HG02870 (cell line): ENCODE measurements at regions not wholly inside any gene's neighbourhood (a gene's known extent, or its start where the extent isn't known, plus 50 kb on each side); places are given as distances from the start of the nearest gene placed in this dataset.

Source experiments
- ATAC-seq: cut with Tn5 transposase; IDR thresholded peaks from one replicate; pipeline ENCODE4 v1.9.1; 2021; ENCODE audit warnings: mild to moderate bottlenecking, moderate library complexity; ENCODE audit not compliant: unreplicated experiment

- ATAC-seq: peak; percentile 66
These were observed 104.2 kb upstream of the PFN2 start for GRCh38 chr3:150074697-150075416.

DNA sequence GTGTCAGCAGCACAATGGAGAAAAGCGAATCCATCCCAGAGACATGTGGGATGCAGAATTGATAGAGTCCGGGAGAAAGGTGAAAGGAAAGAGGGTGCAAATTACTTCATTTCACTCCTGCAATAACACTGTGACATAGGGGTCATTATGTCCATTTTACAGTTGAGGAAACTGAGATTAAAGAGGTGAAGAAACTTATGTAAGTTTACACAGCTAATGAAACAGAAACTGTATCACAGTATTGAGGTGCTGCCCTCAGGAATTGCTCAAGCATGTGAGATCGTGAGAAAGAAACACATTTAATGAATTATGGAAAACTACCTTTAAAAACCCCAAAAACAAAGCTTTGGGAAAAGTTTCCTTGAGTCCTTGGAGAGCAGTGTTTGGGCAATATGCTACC, 103.6 kb upstream of the PFN2 start:
- ATAC-seq: peak; percentile 72

- ATAC-seq: no peak
These were observed 102.8 kb upstream of the PFN2 start for GRCh38 chr3:150073513-150073912.

- no peak for ATAC-seq
These were observed 102.3 kb upstream of the PFN2 start for GRCh38 chr3:150073031-150073430.

DNA sequence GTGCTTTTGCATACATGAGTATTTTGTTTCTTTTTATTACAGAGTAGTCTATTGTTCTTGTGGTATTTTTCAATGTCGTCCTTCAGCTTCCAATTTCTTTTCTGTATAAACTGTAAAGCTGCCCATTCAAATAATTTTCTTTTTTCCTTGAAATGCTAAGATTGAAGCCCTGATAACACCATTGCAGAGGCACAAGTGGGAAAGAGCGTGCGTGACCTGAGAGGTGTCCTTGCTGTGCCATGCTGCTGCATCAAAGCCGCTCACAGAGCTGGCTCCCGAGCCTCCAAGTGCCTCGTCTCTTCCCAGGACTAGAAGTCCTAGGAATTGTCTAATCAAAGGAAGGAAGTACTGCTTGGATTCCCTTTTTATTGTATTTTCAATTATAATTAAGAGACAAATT, 101.9 kb upstream of the PFN2 start:
- no peak for ATAC-seq

GRCh38 chr3:150070271-150070670, 99.6 kb upstream of the PFN2 start:
- ATAC-seq: no peak

GRCh38 chr3:150069633-150070032, 98.9 kb upstream of the PFN2 start:
- ATAC-seq: no peak

GRCh38 chr3:150069154-150069527, 98.4 kb upstream of the PFN2 start:
- no peak for ATAC-seq

DNA sequence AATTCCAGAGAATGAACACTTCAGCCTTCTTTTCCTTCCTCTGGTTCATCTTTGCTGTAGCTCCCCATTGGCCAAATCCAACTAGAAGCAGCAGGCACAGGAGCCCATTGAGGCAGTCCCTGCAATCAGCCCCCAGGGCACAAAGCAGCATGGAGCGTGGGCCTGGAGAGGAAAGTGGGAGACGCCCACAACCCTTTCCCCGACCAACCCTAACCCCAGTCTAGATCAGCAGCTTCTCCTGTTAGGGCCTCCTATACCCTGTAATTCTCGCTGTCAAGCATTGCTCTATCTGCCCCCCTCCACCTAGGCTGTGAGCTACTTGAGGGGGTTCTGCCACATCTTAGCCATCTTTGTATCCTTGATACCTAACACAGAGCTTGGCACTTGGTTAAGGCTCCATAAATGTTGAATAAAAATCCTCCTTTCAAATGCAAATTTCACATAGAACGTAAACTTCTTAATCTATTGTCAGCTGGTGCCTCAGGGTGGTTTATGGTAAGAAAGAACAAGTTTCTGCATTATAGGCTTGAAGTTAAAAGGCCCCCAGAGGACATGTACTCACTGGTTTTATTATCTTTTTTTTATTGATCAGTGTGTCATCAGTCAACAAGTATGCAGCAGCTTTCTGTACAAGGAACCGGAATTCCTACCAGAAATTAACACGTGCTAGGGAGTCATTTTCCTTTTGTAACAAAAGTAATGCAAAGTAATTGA, 97.9 kb upstream of the PFN2 start:
- no peak for ATAC-seq

- ATAC-seq: no peak
These were observed 96.9 kb upstream of the PFN2 start for GRCh38 chr3:150067561-150067960.

DNA sequence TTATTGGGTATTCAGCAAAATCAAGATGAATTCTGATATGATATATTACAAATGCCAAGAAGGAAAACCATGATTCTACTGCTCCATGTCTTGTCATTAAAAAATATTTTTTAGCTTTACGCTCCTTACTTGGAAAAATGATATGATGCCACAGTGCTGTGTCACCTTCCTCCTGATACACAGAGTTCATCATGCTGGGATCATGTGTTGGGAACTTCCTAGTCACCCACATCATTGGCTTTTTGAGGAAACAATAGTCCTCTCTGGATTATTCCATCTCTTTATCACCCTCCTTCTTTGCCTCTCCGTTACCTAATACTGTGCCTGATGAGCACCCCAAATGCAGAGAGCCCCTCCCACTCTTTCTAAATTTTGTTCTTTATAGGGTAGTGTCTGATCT, 94.3 kb upstream of the PFN2 start:
- no peak for ATAC-seq

DNA sequence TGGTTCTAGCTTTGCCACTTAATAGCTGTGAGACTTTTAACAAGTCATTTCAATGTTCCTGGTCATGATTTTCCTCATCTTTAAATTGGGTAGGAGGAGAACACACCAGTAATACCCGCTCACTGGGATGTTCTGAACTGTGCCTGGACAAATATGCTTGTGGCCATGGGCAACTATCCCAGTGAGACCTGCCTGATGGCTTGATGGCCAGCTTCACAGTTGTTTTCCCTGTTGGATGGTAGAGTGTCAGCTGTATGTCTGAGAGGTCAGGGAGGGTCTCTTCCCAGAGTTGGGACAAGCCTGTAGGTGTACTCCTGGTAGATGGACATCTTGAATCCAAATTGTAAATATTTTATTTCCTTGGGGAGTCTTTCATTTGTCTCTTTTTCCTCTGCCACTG, 92.5 kb upstream of the PFN2 start:
- ATAC-seq: no peak

- no peak for ATAC-seq
These were observed 91.8 kb upstream of the PFN2 start for GRCh38 chr3:150062492-150062891.

- ATAC-seq: no peak
These were observed 90.8 kb upstream of the PFN2 start for GRCh38 chr3:150061288-150062024.

GRCh38 chr3:150059729-150060128, 89.0 kb upstream of the PFN2 start:
- no peak for ATAC-seq

DNA sequence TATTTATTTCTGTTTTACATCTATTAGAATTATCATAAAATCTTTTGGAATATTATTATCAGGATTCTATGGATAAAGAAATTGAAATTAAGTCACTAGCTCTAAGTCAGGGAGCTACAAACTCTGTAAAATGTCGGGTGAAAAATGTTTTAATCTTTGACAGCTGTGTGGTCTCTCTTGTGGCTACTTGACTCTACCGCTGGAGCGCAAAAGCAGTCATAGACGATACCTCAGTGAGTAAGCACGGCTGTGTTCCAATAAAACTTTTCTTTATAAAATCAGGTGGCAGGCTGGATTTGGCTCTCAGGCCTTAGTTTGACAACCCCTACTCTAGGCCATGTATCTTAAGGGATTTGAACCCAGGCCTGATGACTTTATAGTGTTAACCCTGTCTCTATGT, 88.5 kb upstream of the PFN2 start:
- no peak for ATAC-seq

DNA sequence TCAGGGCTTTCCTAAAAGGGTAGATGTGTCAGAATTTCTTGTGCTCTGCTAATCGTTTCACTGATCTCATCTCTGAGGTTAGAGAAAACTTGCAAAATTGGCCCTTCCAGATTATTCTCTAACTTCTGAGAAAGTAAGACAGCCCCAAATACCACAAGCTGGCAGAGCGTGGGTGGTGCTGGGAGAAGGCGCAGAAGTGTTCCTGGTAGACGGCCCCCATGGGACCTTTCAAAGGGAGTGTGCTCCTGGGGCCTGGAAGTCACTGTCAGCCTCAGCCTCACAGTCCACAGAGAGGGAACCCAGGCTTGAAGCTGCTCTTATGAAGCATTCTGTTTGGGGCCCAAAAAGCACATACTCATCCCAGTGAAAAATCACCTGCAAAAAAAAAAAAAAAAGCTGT, 86.5 kb upstream of the PFN2 start:
- ATAC-seq: no peak

GRCh38 chr3:150055332-150055731, 84.6 kb upstream of the PFN2 start:
- ATAC-seq: no peak

DNA sequence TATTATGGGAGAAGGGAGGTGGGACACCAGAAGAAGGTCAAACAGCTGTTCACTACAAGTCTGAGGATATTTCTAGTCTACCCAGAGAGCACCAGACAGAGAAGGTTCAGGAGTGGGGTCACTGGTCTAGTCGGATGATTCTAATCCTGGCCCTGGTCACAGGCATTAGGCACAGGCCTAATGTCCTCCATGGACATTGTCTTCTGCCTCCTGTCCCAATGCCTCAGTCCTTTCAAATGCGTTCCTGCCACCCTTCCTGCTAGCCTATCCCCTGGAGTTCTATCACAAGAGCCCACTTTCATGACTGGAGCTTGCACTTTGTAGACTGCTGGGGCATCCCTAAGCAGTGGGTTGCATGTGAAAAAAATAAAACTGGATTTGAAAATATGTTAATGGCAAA, 83.9 kb upstream of the PFN2 start:
- no peak for ATAC-seq

GRCh38 chr3:150050510-150050909, 79.8 kb upstream of the PFN2 start:
- ATAC-seq: no peak

DNA sequence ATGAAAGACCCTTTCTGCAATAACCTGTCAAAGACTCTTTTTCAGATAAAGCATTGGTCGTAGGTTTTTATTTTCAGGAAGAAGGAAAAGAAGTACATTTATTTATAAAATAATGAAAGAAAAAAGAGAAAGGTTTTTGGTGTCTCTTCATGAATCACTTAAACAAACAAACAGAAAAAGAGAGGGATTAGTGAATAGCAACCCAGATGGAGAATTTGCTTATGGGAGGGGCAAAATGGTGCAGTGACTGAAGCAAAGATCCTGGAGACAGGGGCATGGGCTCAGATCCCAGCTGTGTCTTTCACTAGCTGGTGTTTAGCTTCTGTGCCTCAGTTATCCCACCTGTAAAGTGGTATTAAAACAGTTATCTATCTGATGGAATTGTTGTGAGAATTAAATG, 78.6 kb upstream of the PFN2 start:
- ATAC-seq: no peak

GRCh38 chr3:150041877-150042276, 71.2 kb upstream of the PFN2 start:
- ATAC-seq: no peak
